Spleen (tissue), 11 donors: ENCODE measurements at regions not wholly inside any gene's neighbourhood (a gene's known extent, or its start where the extent isn't known, plus 50 kb on each side); places are given as distances from the start of the nearest gene placed in this dataset.

Experiments used
- DNase-seq: peaks from one replicate; pipeline ENCODE4 v3.0.0-alpha.2; 2020
- H3K27ac ChIP-seq, 8 donors: fragments of 200-600 bp; sonication (generic) in 7 of 8; 1 replicate in 4 of 8; 2 replicates in 4 of 8; pipeline versions ENCODE4 v1.5.0 to v1.8.0; 2016 to 2021; ENCODE audit warnings: inconsistent platforms in 4 of 8, mild to moderate bottlenecking in 4 of 8, moderate library complexity in 1 of 8
- H3K27me3 ChIP-seq, 7 donors: fragments of 200-600 bp; sonication (generic) in 6 of 7; replicated peaks in 1 of 7; 1 replicate in 4 of 7; 2 replicates in 3 of 7; pipeline versions ENCODE4 v1.5.0 to v1.8.0; 2016 to 2021; ENCODE audit warnings: inconsistent platforms in 3 of 7, mild to moderate bottlenecking in 1 of 7
- H3K36me3 ChIP-seq, 6 donors: fragments of 200-600 bp; sonication (generic) in 5 of 6; 1 replicate in 4 of 6; 2 replicates in 2 of 6; pipeline versions ENCODE4 v1.5.0 to v1.8.0; 2016 to 2021; ENCODE audit warnings: inconsistent platforms in 2 of 6
- H3K4me1 ChIP-seq, 6 donors: fragments of 200-600 bp; sonication (generic) in 5 of 6; 1 replicate in 3 of 6; 2 replicates in 3 of 6; pipeline versions ENCODE4 v1.5.0 to v1.8.0; 2016 to 2021; ENCODE audit warnings: inconsistent platforms in 3 of 6
- H3K4me3 ChIP-seq, 8 donors: fragments of 200-600 bp; sonication (generic) in 7 of 8; 1 replicate in 4 of 8; 2 replicates in 4 of 8; pipeline versions ENCODE4 v1.5.0 to v1.8.0; 2016 to 2021; ENCODE audit warnings: inconsistent platforms in 4 of 8, mild to moderate bottlenecking in 4 of 8, moderate library complexity in 2 of 8
- H3K9me3 ChIP-seq, 8 donors: fragments of 200-600 bp; sonication (generic) in 7 of 8; 1 replicate in 4 of 8; 2 replicates in 4 of 8; pipeline versions ENCODE4 v1.5.0 to v1.8.0; 2016 to 2021; ENCODE audit warnings: inconsistent platforms in 4 of 8
- CTCF ChIP-seq, 11 experiments: fragments of 200-600 bp in 7 of 11; fragments of 450-650 bp in 4 of 11; sonication (generic) in 4 of 11; IDR thresholded peaks in 8 of 11; conservative IDR thresholded peaks in 3 of 11; 1 replicate in 7 of 11; 2 replicates in 4 of 11; pipeline versions ENCODE4 v1.4.0 to v1.8.0; 2016 to 2021; ENCODE audit warnings: antibody characterized with exemption in 11 of 11, inconsistent platforms in 4 of 11, mild to moderate bottlenecking in 1 of 11
- POLR2A ChIP-seq, 3 donors: fragments of 450-650 bp; IDR thresholded peaks; one replicate each; pipeline ENCODE4 v1.5.1; 2017; ENCODE audit warnings: antibody characterized with exemption in 3 of 3, mild to moderate bottlenecking in 1 of 3
- POLR2AphosphoS5 ChIP-seq, 3 donors: sonication (generic); formaldehyde crosslinking; IDR thresholded peaks; one replicate each; pipeline ENCODE4 v1.5.1; 2017; ENCODE audit warnings: antibody characterized with exemption in 3 of 3
- WGBS, 5 donors: extraction: QIAGEN DNeasy Blood & Tissue Kit in 3 of 5; methylation state at CpG; one replicate each; pipeline versions ENCODE4 v1.1.5 to v1.1.7; 2013 to 2018; 5-methylcytosine and 5-hydroxymethylcytosine counted together
- intact Hi-C: fragments of 100-400 bp; cut with DNase I; formaldehyde crosslinking; loops from one replicate; pipeline ENCODE4 v1.15.0; 2023; ENCODE audit warnings: low total_unique reads
- donor health status: healthy with polysubstance abuse.
- donor health status: DM: no; HTN: no; CAD: no; lungs with moderate emphysema.
- donor health status: DM: no; HTN: no; CAD: no.
- donor health status: Bipolar disorder and iron deficiency.
- donor health status: healthy.
- donor health status: DM: no; HTN: no; CAD: no.
- donor health status: DM: yes; HTN: yes; CAD: no.

DNA sequence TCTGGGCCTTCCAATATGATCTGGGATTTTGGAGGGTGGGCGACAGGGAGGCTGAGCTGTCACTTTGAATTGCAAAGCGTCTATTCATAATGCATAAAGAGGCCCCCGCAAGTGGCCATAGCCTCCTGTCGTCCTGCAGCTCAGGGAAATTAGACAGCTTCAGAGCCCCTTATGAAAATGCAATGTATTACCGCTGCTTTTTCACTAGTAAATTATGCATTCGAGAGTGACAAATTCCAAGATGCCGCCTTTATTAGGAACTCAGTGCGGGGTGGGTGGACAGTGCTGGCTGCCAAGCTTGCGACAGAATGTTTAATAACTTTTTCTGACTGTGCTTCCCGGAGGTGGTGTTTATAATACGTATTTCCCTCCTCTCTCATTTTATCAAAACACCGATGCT lies 168.5 kb downstream of the DHX35 start:
- intact Hi-C loops = no loop called here
- Histone ChIP-seq H3K9me3 (no peaks in the 10 kb centered on the region), H3K4me1 (no peaks in the 10 kb centered on the region), H3K27me3 (peaks cover 0 to 4% (median 0%) of the 10 kb centered on the region in 7 donors), H3K36me3 (no peaks in the 10 kb centered on the region), H3K27ac (no peak overlapping the region), H3K4me3 (no peak overlapping the region)
- WGBS, 5 donors = 76 to 89% (median 86%) methylated on average over 12 of the region's 12 CpGs
- DNase-seq = no peak
- TF ChIP-seq CTCF (IDR thresholded peaks at IDR 0.05 in 8 of 11, conservative IDR thresholded peaks at IDR 0.05 in 3 of 11) = no peak
- no peak for TF ChIP-seq POLR2A (IDR thresholded peaks at IDR 0.05)
- TF ChIP-seq POLR2AphosphoS5 (IDR thresholded peaks at IDR 0.05) = no peak

DNA sequence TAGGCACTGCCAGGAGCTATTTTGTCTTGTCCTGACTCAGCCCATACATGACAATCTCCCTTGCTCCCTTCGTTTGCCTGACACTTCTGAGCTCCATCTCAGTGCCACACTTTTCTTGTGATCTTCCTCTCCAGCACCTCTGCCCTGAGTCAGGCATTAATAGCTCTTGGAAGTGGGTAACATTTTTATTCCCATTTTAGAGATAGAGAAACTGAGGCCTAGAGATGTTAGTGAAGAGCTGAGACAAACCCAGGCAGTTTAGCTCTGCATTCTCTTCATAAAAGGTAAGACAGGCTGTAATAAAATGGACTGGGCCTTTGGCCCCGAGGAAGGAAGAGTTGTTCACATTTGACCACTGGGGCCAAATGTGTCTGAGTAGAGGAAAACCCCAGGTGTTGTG lies 167.4 kb downstream of the DHX35 start:
- H3K9me3 ChIP-seq = peaks cover 0 to 5% (median 0%) of the 10 kb centered on the region in 8 donors
- TF ChIP-seq POLR2AphosphoS5 (IDR thresholded peaks at IDR 0.05) = no peak
- no peak for TF ChIP-seq CTCF (IDR thresholded peaks at IDR 0.05 in 8 of 11, conservative IDR thresholded peaks at IDR 0.05 in 3 of 11)
- H3K27ac ChIP-seq = no peak overlapping the region
- no peak overlapping the region for H3K4me3 ChIP-seq
- no peaks in the 10 kb centered on the region for H3K4me1 ChIP-seq
- no peaks in the 10 kb centered on the region for H3K36me3 ChIP-seq
- 46 to 82% (median 79%) methylated on average over 2 of the region's 2 CpGs for WGBS, 5 donors
- intact Hi-C loops = no loop called here
- no peak for DNase-seq
- H3K27me3 ChIP-seq = peaks cover 0 to 13% (median 0%) of the 10 kb centered on the region in 7 donors

GRCh38 chr20:39124064-39124463 lies 161.9 kb downstream of the DHX35 start:
- H3K4me3 ChIP-seq = no peak overlapping the region

GRCh38 chr20:39123185-39123557 lies 161.0 kb downstream of the DHX35 start:
- peaks cover 0 to 5% (median 0%) of the 10 kb centered on the region in 8 donors for H3K9me3 ChIP-seq
- H3K27me3 ChIP-seq = peaks cover 0 to 46% (median 0%) of the 10 kb centered on the region in 7 donors
- intact Hi-C loops = no loop called here
- H3K4me1 ChIP-seq = no peaks in the 10 kb centered on the region
- H3K36me3 ChIP-seq = no peaks in the 10 kb centered on the region
- H3K4me3 ChIP-seq = no peak overlapping the region
- TF ChIP-seq POLR2AphosphoS5 (IDR thresholded peaks at IDR 0.05) = no peak
- TF ChIP-seq CTCF (IDR thresholded peaks at IDR 0.05 in 8 of 11, conservative IDR thresholded peaks at IDR 0.05 in 3 of 11) = no peak
- TF ChIP-seq POLR2A (IDR thresholded peaks at IDR 0.05) = no peak
- DNase-seq = no peak
- 41 to 62% (median 49%) methylated on average over 2 to 3 of the region's 3 CpGs for WGBS, 5 donors
- H3K27ac ChIP-seq = no peak overlapping the region

More at GRCh38 chr20:39124064-39124463, 161.9 kb downstream of the DHX35 start:
- Histone ChIP-seq H3K27ac (no peak overlapping the region), H3K9me3 (peaks cover 0 to 5% (median 0%) of the 10 kb centered on the region in 8 donors), H3K27me3 (peaks cover 0 to 46% (median 0%) of the 10 kb centered on the region in 7 donors), H3K4me1 (no peaks in the 10 kb centered on the region), H3K36me3 (no peaks in the 10 kb centered on the region)
- no peak for DNase-seq
- no peak for TF ChIP-seq CTCF (IDR thresholded peaks at IDR 0.05 in 8 of 11, conservative IDR thresholded peaks at IDR 0.05 in 3 of 11)
- TF ChIP-seq POLR2AphosphoS5 (IDR thresholded peaks at IDR 0.05) = no peak
- TF ChIP-seq POLR2A (IDR thresholded peaks at IDR 0.05) = no peak
- intact Hi-C loops = no loop called here
- 89 to 95% (median 92%) methylated on average over 6 to 7 of the region's 7 CpGs for WGBS, 5 donors
